ENCODE measurements at regions not wholly inside any gene's neighbourhood (a gene's known extent, or its start where the extent isn't known, plus 50 kb on each side); places are given as distances from the start of the nearest gene placed in this dataset.

DNA sequence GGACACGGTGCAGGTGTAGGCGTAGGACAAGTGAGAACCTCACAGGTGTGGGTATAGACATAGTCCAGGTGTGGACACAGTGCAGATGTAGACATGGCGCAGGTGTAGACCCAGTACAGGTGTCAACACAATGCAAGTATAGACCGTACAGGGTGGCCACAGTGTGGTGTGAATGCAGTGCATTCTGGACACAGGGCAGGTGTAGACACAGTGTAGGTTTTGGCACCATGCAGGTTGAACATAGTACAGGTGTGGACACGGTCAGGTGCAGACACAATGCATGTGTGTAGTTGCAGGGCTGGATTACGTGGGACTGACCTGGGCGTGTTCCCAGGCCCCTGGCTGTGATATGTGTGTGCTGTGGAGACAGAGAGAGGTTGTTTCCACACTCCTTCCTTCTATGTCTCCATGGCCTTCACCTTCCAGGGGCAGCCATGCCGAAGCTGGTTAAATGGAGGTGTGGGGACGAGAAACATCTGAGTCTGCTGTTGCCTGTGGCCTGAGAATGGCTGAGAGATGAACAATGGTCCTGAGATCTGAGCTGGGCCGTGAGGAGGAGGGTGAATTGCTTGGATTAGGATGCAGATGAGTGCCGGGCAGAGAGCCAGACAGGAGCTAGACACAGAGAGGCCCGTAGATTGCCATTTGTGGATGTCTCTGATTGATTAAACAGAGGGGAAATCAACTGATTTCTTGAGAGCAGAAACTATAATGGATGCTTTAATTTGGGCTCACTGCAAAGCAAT is 343.9 kb upstream of the SHH start:
- TF ChIP-seq, protein P1, sequence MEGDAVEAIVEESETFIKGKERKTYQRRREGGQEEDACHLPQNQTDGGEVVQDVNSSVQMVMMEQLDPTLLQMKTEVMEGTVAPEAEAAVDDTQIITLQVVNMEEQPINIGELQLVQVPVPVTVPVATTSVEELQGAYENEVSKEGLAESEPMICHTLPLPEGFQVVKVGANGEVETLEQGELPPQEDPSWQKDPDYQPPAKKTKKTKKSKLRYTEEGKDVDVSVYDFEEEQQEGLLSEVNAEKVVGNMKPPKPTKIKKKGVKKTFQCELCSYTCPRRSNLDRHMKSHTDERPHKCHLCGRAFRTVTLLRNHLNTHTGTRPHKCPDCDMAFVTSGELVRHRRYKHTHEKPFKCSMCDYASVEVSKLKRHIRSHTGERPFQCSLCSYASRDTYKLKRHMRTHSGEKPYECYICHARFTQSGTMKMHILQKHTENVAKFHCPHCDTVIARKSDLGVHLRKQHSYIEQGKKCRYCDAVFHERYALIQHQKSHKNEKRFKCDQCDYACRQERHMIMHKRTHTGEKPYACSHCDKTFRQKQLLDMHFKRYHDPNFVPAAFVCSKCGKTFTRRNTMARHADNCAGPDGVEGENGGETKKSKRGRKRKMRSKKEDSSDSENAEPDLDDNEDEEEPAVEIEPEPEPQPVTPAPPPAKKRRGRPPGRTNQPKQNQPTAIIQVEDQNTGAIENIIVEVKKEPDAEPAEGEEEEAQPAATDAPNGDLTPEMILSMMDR (conservative IDR thresholded peaks at IDR 0.05 in 1 of 2, IDR thresholded peaks at IDR 0.05 in 1 of 2; ENCODE audit: extremely low read depth in 1 of 2, insufficient read depth in 1 of 2, low read depth in 1 of 2, low read length in 2 of 2), result no peak
- TF ChIP-seq EZH2 (IDR thresholded peaks at IDR 0.05; ENCODE audit: borderline replicate concordance, low read length), result no peak

All from mammary epithelial cell (primary cell).